Keratinocyte (primary cell): ENCODE measurements at regions not wholly inside any gene's neighbourhood (a gene's known extent, or its start where the extent isn't known, plus 50 kb on each side); places are given as distances from the start of the nearest gene placed in this dataset.

Experiments used
- EZH2 ChIP-seq: IDR thresholded peaks from one replicate; pipeline ENCODE4 v1.6.1; 2012; ENCODE audit warnings: inconsistent platforms, mild to moderate bottlenecking, low read length, moderate library complexity
- TF ChIP-seq, protein P1 (sequence below), 3 experiments: IDR thresholded peaks in 1 of 3; conservative IDR thresholded peaks in 1 of 3; optimal IDR thresholded peaks in 1 of 3; 2 replicates in 2 of 3; 3 replicates in 1 of 3; pipeline versions ENCODE3 to v1.5.1; 2011; ENCODE audit warnings: low read length in 3 of 3, mild to moderate bottlenecking in 3 of 3, moderate library complexity in 2 of 3, control low read depth in 1 of 3, inconsistent platforms in 1 of 3; ENCODE audit not compliant: insufficient read depth in 2 of 3; ENCODE audit errors: extremely low read depth in 1 of 3

GRCh38 chr3:162492446-162493081 is 996.0 kb downstream of the OTOL1 start:
- no peak for TF ChIP-seq EZH2
- TF ChIP-seq, protein P1, sequence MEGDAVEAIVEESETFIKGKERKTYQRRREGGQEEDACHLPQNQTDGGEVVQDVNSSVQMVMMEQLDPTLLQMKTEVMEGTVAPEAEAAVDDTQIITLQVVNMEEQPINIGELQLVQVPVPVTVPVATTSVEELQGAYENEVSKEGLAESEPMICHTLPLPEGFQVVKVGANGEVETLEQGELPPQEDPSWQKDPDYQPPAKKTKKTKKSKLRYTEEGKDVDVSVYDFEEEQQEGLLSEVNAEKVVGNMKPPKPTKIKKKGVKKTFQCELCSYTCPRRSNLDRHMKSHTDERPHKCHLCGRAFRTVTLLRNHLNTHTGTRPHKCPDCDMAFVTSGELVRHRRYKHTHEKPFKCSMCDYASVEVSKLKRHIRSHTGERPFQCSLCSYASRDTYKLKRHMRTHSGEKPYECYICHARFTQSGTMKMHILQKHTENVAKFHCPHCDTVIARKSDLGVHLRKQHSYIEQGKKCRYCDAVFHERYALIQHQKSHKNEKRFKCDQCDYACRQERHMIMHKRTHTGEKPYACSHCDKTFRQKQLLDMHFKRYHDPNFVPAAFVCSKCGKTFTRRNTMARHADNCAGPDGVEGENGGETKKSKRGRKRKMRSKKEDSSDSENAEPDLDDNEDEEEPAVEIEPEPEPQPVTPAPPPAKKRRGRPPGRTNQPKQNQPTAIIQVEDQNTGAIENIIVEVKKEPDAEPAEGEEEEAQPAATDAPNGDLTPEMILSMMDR (optimal IDR thresholded peaks at IDR 0.05 in 1 of 3, IDR thresholded peaks at IDR 0.05 in 1 of 3, conservative IDR thresholded peaks at IDR 0.05 in 1 of 3; ENCODE audit: extremely low read depth in 1 of 3, insufficient read depth in 2 of 3, low read length in 3 of 3), result no peak
